ENCODE measurements at regions not wholly inside any gene's neighbourhood (a gene's known extent, or its start where the extent isn't known, plus 50 kb on each side); places are given as distances from the start of the nearest gene placed in this dataset.

GRCh38 chr10:8923096-8923495, 868.6 kb downstream of the GATA3 start:
- in situ Hi-C loops (cut with MboI; ENCODE audit: low pct_unique_long_range_greater_than_20kb, low sequenced_read_pairs, unreplicated experiment) = no loop called here
- no peak for DNase-seq (ENCODE audit: low spot score)
- TF ChIP-seq, protein P1, sequence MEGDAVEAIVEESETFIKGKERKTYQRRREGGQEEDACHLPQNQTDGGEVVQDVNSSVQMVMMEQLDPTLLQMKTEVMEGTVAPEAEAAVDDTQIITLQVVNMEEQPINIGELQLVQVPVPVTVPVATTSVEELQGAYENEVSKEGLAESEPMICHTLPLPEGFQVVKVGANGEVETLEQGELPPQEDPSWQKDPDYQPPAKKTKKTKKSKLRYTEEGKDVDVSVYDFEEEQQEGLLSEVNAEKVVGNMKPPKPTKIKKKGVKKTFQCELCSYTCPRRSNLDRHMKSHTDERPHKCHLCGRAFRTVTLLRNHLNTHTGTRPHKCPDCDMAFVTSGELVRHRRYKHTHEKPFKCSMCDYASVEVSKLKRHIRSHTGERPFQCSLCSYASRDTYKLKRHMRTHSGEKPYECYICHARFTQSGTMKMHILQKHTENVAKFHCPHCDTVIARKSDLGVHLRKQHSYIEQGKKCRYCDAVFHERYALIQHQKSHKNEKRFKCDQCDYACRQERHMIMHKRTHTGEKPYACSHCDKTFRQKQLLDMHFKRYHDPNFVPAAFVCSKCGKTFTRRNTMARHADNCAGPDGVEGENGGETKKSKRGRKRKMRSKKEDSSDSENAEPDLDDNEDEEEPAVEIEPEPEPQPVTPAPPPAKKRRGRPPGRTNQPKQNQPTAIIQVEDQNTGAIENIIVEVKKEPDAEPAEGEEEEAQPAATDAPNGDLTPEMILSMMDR (IDR thresholded peaks at IDR 0.05; ENCODE audit: extremely low read depth, insufficient read depth, missing control alignments) = no peak

- TF ChIP-seq, protein P1 (IDR thresholded peaks at IDR 0.05; ENCODE audit: extremely low read depth, insufficient read depth, missing control alignments) = no peak
- no peak for DNase-seq (ENCODE audit: low spot score)
- in situ Hi-C loops (cut with MboI; ENCODE audit: low pct_unique_long_range_greater_than_20kb, low sequenced_read_pairs, unreplicated experiment) = no loop called here
Observed at GRCh38 chr10:8927705-8928104, 873.2 kb downstream of the GATA3 start.

GRCh38 chr10:8946451-8946850, 892.0 kb downstream of the GATA3 start:
- TF ChIP-seq, protein P1 (IDR thresholded peaks at IDR 0.05; ENCODE audit: extremely low read depth, insufficient read depth, missing control alignments) = no peak
- in situ Hi-C loops (cut with MboI; ENCODE audit: low pct_unique_long_range_greater_than_20kb, low sequenced_read_pairs, unreplicated experiment) = no loop called here
- DNase-seq (ENCODE audit: low spot score) = no peak

DNA sequence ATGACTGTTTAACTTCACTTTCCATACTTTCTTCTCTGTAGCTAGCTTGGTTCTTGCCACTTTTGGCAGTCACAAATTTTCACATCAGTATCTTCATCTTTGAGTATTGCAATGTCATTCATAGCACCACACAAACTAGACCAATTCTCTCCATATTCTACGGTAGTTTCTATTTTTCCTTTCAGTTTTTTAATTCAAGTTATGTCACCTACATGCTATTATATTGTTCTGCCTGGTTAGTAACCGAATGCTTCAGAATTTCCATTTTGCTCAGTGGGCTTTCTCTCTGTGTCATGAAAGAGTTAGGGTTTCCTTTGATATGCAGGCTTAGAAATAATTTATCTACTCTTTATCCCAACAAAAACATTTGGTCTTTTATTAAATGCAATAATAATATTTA, 896.5 kb downstream of the GATA3 start:
- in situ Hi-C loops (cut with MboI; ENCODE audit: low pct_unique_long_range_greater_than_20kb, low sequenced_read_pairs, unreplicated experiment) = no loop called here
- TF ChIP-seq, protein P1 (IDR thresholded peaks at IDR 0.05; ENCODE audit: extremely low read depth, insufficient read depth, missing control alignments) = no peak
- no peak for DNase-seq (ENCODE audit: low spot score)

GRCh38 chr10:8951440-8952089, 897.1 kb downstream of the GATA3 start:
- in situ Hi-C loops (cut with MboI; ENCODE audit: low pct_unique_long_range_greater_than_20kb, low sequenced_read_pairs, unreplicated experiment) = no loop called here
- TF ChIP-seq, protein P1 (IDR thresholded peaks at IDR 0.05; ENCODE audit: extremely low read depth, insufficient read depth, missing control alignments) = no peak
- DNase-seq (ENCODE audit: low spot score) = no peak

DNA sequence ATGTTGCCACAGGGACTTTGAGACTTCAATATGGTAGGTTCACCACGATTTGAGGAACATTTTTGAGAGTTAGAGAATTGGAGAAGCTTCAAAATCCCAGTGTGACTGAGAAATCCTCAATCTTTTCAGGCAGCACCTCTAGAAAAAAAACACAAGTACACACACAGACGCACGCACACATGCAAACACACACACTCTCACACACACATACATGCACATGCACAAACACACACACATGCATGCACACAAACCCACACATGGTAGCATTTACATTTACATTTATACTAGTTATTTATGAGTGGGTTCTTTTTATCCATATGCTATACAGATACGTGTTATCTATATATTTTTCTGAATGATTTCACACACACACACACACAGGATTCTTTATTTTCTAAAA, 901.9 kb downstream of the GATA3 start:
- in situ Hi-C loops (cut with MboI; ENCODE audit: low pct_unique_long_range_greater_than_20kb, low sequenced_read_pairs, unreplicated experiment) = no loop called here
- TF ChIP-seq, protein P1 (IDR thresholded peaks at IDR 0.05; ENCODE audit: extremely low read depth, insufficient read depth, missing control alignments) = no peak
- no peak for DNase-seq (ENCODE audit: low spot score)

Measured in GM13977 (cell line).